Trophoblast cell (in vitro differentiated cells and primary cell): ENCODE measurements at regions not wholly inside any gene's neighbourhood (a gene's known extent, or its start where the extent isn't known, plus 50 kb on each side); places are given as distances from the start of the nearest gene placed in this dataset.

Source experiments
- DNase-seq, 2 donors: peaks; one replicate each; pipeline ENCODE4 v3.0.0-alpha.2; 2016
- H2AFZ ChIP-seq: 2 replicates; pipeline ENCODE4 v1.6.1; 2013; ENCODE audit warnings: low read length, moderate library complexity, mild to moderate bottlenecking; ENCODE audit not compliant: insufficient read depth, poor library complexity
- H2AK5ac ChIP-seq: 2 replicates; pipeline ENCODE4 v1.6.1; 2013; ENCODE audit warnings: mild to moderate bottlenecking, low read length
- H2BK120ac ChIP-seq: 2 replicates; pipeline ENCODE4 v1.6.1; 2013; ENCODE audit warnings: low read length, mild to moderate bottlenecking, moderate library complexity; ENCODE audit not compliant: insufficient read depth, poor library complexity
- H2BK12ac ChIP-seq: 2 replicates; pipeline ENCODE4 v1.6.1; 2013; ENCODE audit warnings: mild to moderate bottlenecking, low read length, moderate library complexity
- H2BK5ac ChIP-seq: 2 replicates; pipeline ENCODE4 v1.6.1; 2013; ENCODE audit warnings: low read length, low read depth, moderate library complexity, mild to moderate bottlenecking; ENCODE audit not compliant: poor library complexity
- H3K14ac ChIP-seq: 2 replicates; pipeline ENCODE4 v1.6.1; 2013; ENCODE audit warnings: mild to moderate bottlenecking, low read length
- H3K18ac ChIP-seq: 2 replicates; pipeline ENCODE4 v1.6.1; 2013; ENCODE audit warnings: mild to moderate bottlenecking, low read length
- H3K23ac ChIP-seq: 2 replicates; pipeline ENCODE4 v1.6.1; 2013; ENCODE audit warnings: low read length
- H3K27ac ChIP-seq: 2 replicates; pipeline ENCODE4 v1.5.1; 2013; ENCODE audit warnings: low read depth, mild to moderate bottlenecking, inconsistent platforms, low read length, moderate library complexity
- H3K27me3 ChIP-seq: 2 replicates; pipeline ENCODE4 v1.6.1; 2013; ENCODE audit warnings: inconsistent platforms, mild to moderate bottlenecking, low read length, moderate library complexity; ENCODE audit not compliant: insufficient read depth
- H3K36me3 ChIP-seq, 2 experiments: 1 replicate in 1 of 2; 2 replicates in 1 of 2; pipeline ENCODE4 v1.6.1; 2013; ENCODE audit warnings: low read length in 2 of 2, mild to moderate bottlenecking in 2 of 2, moderate library complexity in 1 of 2; ENCODE audit not compliant: insufficient read depth in 2 of 2, control insufficient read depth in 1 of 2
- H3K4ac ChIP-seq: 2 replicates; pipeline ENCODE4 v1.6.1; 2013; ENCODE audit warnings: low read depth, mild to moderate bottlenecking, low read length, moderate library complexity
- H3K4me1 ChIP-seq, 2 experiments: 1 replicate in 1 of 2; 2 replicates in 1 of 2; pipeline ENCODE4 v1.6.1; 2013; ENCODE audit warnings: low read length in 2 of 2, mild to moderate bottlenecking in 2 of 2, moderate library complexity in 1 of 2; ENCODE audit not compliant: insufficient read depth in 2 of 2, control insufficient read depth in 1 of 2
- H3K4me2 ChIP-seq: 2 replicates; pipeline ENCODE4 v1.6.1; 2013; ENCODE audit warnings: inconsistent platforms, mild to moderate bottlenecking, low read length, moderate library complexity
- H3K4me3 ChIP-seq: 2 replicates; pipeline ENCODE4 v1.5.1; 2013; ENCODE audit warnings: mild to moderate bottlenecking, low read depth, low read length, inconsistent platforms
- H3K79me1 ChIP-seq: one replicate; pipeline ENCODE4 v1.6.1; 2013; ENCODE audit warnings: low read length
- H3K79me2 ChIP-seq: 2 replicates; pipeline ENCODE4 v1.6.1; 2013; ENCODE audit warnings: low read length, mild to moderate bottlenecking; ENCODE audit not compliant: control insufficient read depth, insufficient read depth, poor library complexity
- H3K9ac ChIP-seq: 2 replicates; pipeline ENCODE4 v1.6.1; 2013; ENCODE audit warnings: mild to moderate bottlenecking, low read length
- H3K9me3 ChIP-seq: 2 replicates; pipeline ENCODE4 v1.6.1; 2013; ENCODE audit warnings: low read depth, mild to moderate bottlenecking, control low read depth, inconsistent platforms, low read length; ENCODE audit not compliant: insufficient read depth
- H4K12ac ChIP-seq: 2 replicates; pipeline ENCODE4 v1.6.1; 2013; ENCODE audit warnings: low read depth, mild to moderate bottlenecking, low read length, moderate library complexity
- H4K8ac ChIP-seq: 2 replicates; pipeline ENCODE4 v1.6.1; 2013; ENCODE audit warnings: low read depth, mild to moderate bottlenecking, low read length, moderate library complexity
- H4K91ac ChIP-seq: one replicate; pipeline ENCODE4 v1.6.1; 2013; ENCODE audit warnings: low read depth, mild to moderate bottlenecking, low read length, moderate library complexity
- WGBS: extraction: QIAGEN DNeasy Blood & Tissue Kit; methylation state at CpG from one replicate; pipeline ENCODE4 v1.1.7; 2013; ENCODE audit warnings: missing lambda C conversion rate; ENCODE audit not compliant: insufficient read length, insufficient coverage; ENCODE audit errors: extremely low coverage; 5-methylcytosine and 5-hydroxymethylcytosine counted together

- WGBS = no CpG with 5 or more reads among the region's 5 CpGs
- Histone ChIP-seq H3K18ac (no peak overlapping the region), H3K23ac (no peak overlapping the region)
These were observed 119.1 kb downstream of the RTL9 start for GRCh38 chrX:110477593-110478228.

GRCh38 chrX:110491846-110492620 is 133.4 kb downstream of the RTL9 start:
- Histone ChIP-seq H3K36me3 (no peaks in the 10 kb centered on the region), H4K8ac (no peak overlapping the region), H3K9ac (no peak overlapping the region), H3K18ac (no peak overlapping the region), H3K9me3 (no peaks in the 10 kb centered on the region), H3K4me1 (no peaks in the 10 kb centered on the region), H2BK12ac (no peak overlapping the region), H4K12ac (peak overlapping the region; percentile 18), H2AFZ (no peak overlapping the region), H3K4me3 (no peak overlapping the region), H2BK120ac (no peak overlapping the region), H3K23ac (no peak overlapping the region), H3K4me2 (no peak overlapping the region), H3K4ac (no peak overlapping the region), H2BK5ac (no peak overlapping the region), H3K27ac (no peak overlapping the region), H2AK5ac (no peak overlapping the region), H4K91ac (no peak overlapping the region), H3K27me3 (no peaks in the 10 kb centered on the region), H3K79me2 (no peaks in the 10 kb centered on the region), H3K14ac (no peak overlapping the region), H3K79me1 (no peaks in the 10 kb centered on the region)
- no peak for DNase-seq
- no CpG with 5 or more reads among the region's 8 CpGs for WGBS

More at GRCh38 chrX:110477593-110478228, 119.1 kb downstream of the RTL9 start:
- H2AFZ ChIP-seq = no peak overlapping the region
- H3K4me1 ChIP-seq = no peaks in the 10 kb centered on the region
- no peak overlapping the region for H3K27ac ChIP-seq
- no peak for DNase-seq
- H3K4ac ChIP-seq = no peak overlapping the region
- no peak overlapping the region for H3K14ac ChIP-seq
- no peak overlapping the region for H2BK5ac ChIP-seq
- no peak overlapping the region for H2AK5ac ChIP-seq
- H3K9me3 ChIP-seq = no peaks in the 10 kb centered on the region
- H2BK12ac ChIP-seq = no peak overlapping the region
- H3K79me2 ChIP-seq = no peaks in the 10 kb centered on the region
- H2BK120ac ChIP-seq = no peak overlapping the region
- H3K36me3 ChIP-seq = no peaks in the 10 kb centered on the region
- H4K8ac ChIP-seq = no peak overlapping the region
- H3K79me1 ChIP-seq = no peaks in the 10 kb centered on the region
- no peaks in the 10 kb centered on the region for H3K27me3 ChIP-seq
- H4K12ac ChIP-seq = no peak overlapping the region
- H3K4me3 ChIP-seq = no peak overlapping the region
- H3K9ac ChIP-seq = no peak overlapping the region
- no peak overlapping the region for H4K91ac ChIP-seq
- H3K4me2 ChIP-seq = no peak overlapping the region

GRCh38 chrX:110504947-110505346 is 146.3 kb downstream of the RTL9 start:
- Histone ChIP-seq H3K79me1 (no peaks in the 10 kb centered on the region), H2BK120ac (no peak overlapping the region), H3K9me3 (no peaks in the 10 kb centered on the region), H2BK12ac (no peak overlapping the region), H2AK5ac (no peak overlapping the region), H3K4me3 (no peak overlapping the region), H3K14ac (no peak overlapping the region), H4K12ac (no peak overlapping the region), H2AFZ (no peak overlapping the region), H3K27ac (no peak overlapping the region), H3K18ac (no peak overlapping the region), H3K4me2 (no peak overlapping the region), H3K23ac (no peak overlapping the region), H3K36me3 (no peaks in the 10 kb centered on the region), H3K4me1 (peaks cover 0 to 2% of the 10 kb centered on the region in 2 experiments), H3K9ac (no peak overlapping the region), H4K8ac (no peak overlapping the region), H3K79me2 (no peaks in the 10 kb centered on the region), H3K4ac (no peak overlapping the region), H3K27me3 (no peaks in the 10 kb centered on the region), H2BK5ac (no peak overlapping the region), H4K91ac (no peak overlapping the region)
- WGBS = 100% methylated on average over 1 of the region's 6 CpGs
- DNase-seq = no peak

- H3K4ac ChIP-seq = no peak overlapping the region
- H4K8ac ChIP-seq = no peak overlapping the region
- no peak overlapping the region for H4K12ac ChIP-seq
- peaks cover 0 to 2% of the 10 kb centered on the region in 2 experiments for H3K4me1 ChIP-seq
- H3K27me3 ChIP-seq = no peaks in the 10 kb centered on the region
- H3K36me3 ChIP-seq = no peaks in the 10 kb centered on the region
- H3K4me3 ChIP-seq = no peak overlapping the region
- no peak overlapping the region for H3K9ac ChIP-seq
- no peak overlapping the region for H4K91ac ChIP-seq
- no peak overlapping the region for H2BK5ac ChIP-seq
- no peaks in the 10 kb centered on the region for H3K79me2 ChIP-seq
- no peak overlapping the region for H3K23ac ChIP-seq
- DNase-seq = no peak
- H3K27ac ChIP-seq = no peak overlapping the region
- no peak overlapping the region for H2BK12ac ChIP-seq
- H3K79me1 ChIP-seq = no peaks in the 10 kb centered on the region
- H3K9me3 ChIP-seq = no peaks in the 10 kb centered on the region
- WGBS = no CpG with 5 or more reads among the region's 2 CpGs
- no peak overlapping the region for H2AK5ac ChIP-seq
- H3K18ac ChIP-seq = no peak overlapping the region
- no peak overlapping the region for H2AFZ ChIP-seq
- no peak overlapping the region for H2BK120ac ChIP-seq
- no peak overlapping the region for H3K4me2 ChIP-seq
- H3K14ac ChIP-seq = no peak overlapping the region
These were observed 151.3 kb downstream of the RTL9 start for GRCh38 chrX:110509755-110510532.
